ENCODE measurements at regions not wholly inside any gene's neighbourhood (a gene's known extent, or its start where the extent isn't known, plus 50 kb on each side); places are given as distances from the start of the nearest gene placed in this dataset.

- peaks cover 13% of the 10 kb centered on the region for H3K4me1 ChIP-seq (ENCODE audit: insufficient read depth, low read length)
- no peak overlapping the region for H3T11ph ChIP-seq (ENCODE audit: low read length)
- H4K5ac ChIP-seq (ENCODE audit: insufficient read length, low read depth, low read length), result no peak overlapping the region
- H3K4me2 ChIP-seq (ENCODE audit: insufficient read depth, insufficient read length, low read length), result no peak overlapping the region
- H3K4ac ChIP-seq (ENCODE audit: low read depth, low read length), result no peak overlapping the region
- no peak overlapping the region for H2AK5ac ChIP-seq (ENCODE audit: insufficient read length, low read length)
- no peak overlapping the region for H3K23ac ChIP-seq (ENCODE audit: insufficient read length, low read depth, low read length)
- peaks cover 10 to 18% of the 10 kb centered on the region in 2 experiments for H3K4me1 Mint-ChIP-seq
- no peak for TF ChIP-seq CTCF (conservative IDR thresholded peaks at IDR 0.05)
- no peak overlapping the region for H3K56ac ChIP-seq (ENCODE audit: insufficient read length, low read depth, low read length)
- H3K36me3 Mint-ChIP-seq (ENCODE audit: insufficient read depth in 1 of 3, low read depth in 3 of 3), result no peaks in the 10 kb centered on the region
- H3K79me2 ChIP-seq (ENCODE audit: insufficient read depth, low read length), result no peaks in the 10 kb centered on the region
- H2BK5ac ChIP-seq (ENCODE audit: insufficient read length, low read length), result no peak overlapping the region
- H2BK120ac ChIP-seq (ENCODE audit: low read depth, low read length, poor library complexity, severe bottlenecking), result no peak overlapping the region
- H4K20me1 ChIP-seq (ENCODE audit: control insufficient read depth, insufficient read depth, insufficient read length), result no peaks in the 10 kb centered on the region
- no peaks in the 10 kb centered on the region for H3K9me3 Mint-ChIP-seq
- H4K91ac ChIP-seq (ENCODE audit: insufficient read length, low read depth, low read length), result no peak overlapping the region
- H3K18ac ChIP-seq (ENCODE audit: insufficient read length, low read depth, low read length), result no peak overlapping the region
- H2BK15ac ChIP-seq (ENCODE audit: low read depth, low read length), result no peak overlapping the region
- H3K9me3 ChIP-seq (ENCODE audit: control insufficient read depth, low read depth, low read length), result no peaks in the 10 kb centered on the region
- H3K14ac ChIP-seq (ENCODE audit: insufficient read depth, low read length), result no peak overlapping the region
- no peak for DNase-seq
- no peak overlapping the region for H3K9ac ChIP-seq (ENCODE audit: extremely low read depth, insufficient read length, low read length)
- H2AFZ ChIP-seq (ENCODE audit: low read length), result no peak overlapping the region
- H3K27me3 ChIP-seq (ENCODE audit: insufficient read depth, low read length), result no peaks in the 10 kb centered on the region
- WGBS (ENCODE audit: extremely low coverage, insufficient read length, low lambda C conversion rate), result no CpG with 5 or more reads among the region's 3 CpGs
- no peak overlapping the region for H3K27ac ChIP-seq (ENCODE audit: insufficient read length, low read depth, low read length)
- no peak overlapping the region for H3K27ac Mint-ChIP-seq
- H2BK12ac ChIP-seq (ENCODE audit: insufficient read length, low read depth, low read length), result no peak overlapping the region
- H3K4me3 Mint-ChIP-seq, result no peak overlapping the region
- no peaks in the 10 kb centered on the region for H3K79me1 ChIP-seq (ENCODE audit: insufficient read depth, low read depth, low read length, poor library complexity, severe bottlenecking)
- no peak overlapping the region for H4K8ac ChIP-seq (replicated peaks; ENCODE audit: insufficient read length, low read depth, low read length)
- H3K23me2 ChIP-seq (ENCODE audit: insufficient read length, low read depth, low read length, poor library complexity, severe bottlenecking), result no peaks in the 10 kb centered on the region
- peaks cover 4% of the 10 kb centered on the region for H3K27me3 Mint-ChIP-seq (ENCODE audit: low read depth)
- H2BK20ac ChIP-seq (ENCODE audit: low read depth, low read length, poor library complexity, severe bottlenecking), result no peak overlapping the region
These were observed 220.0 kb downstream of the C11orf91 start for GRCh38 chr11:33480626-33481025.
